ENCODE measurements at regions not wholly inside any gene's neighbourhood (a gene's known extent, or its start where the extent isn't known, plus 50 kb on each side); places are given as distances from the start of the nearest gene placed in this dataset.

DNA sequence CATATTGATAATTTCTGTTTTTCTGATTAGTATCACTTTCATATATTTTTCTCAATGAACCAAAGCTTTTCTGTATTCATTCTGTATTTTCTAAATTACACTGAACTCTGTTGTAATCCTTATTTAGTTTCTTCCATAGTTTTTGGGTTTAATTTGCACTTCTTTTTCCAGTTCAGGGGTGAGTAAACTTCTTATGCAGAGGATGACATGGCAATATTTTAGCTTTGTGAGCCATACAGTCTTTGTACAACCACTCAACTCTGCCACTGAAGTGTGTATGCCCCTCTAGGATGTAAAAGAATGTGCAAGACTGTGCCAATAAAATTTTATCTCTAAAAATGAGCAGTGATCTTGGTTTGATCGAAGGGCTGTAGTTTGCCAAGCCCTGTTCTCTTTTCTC is 239.0 kb upstream of the CITED2 start:
- DNase-seq = no peak

DNA sequence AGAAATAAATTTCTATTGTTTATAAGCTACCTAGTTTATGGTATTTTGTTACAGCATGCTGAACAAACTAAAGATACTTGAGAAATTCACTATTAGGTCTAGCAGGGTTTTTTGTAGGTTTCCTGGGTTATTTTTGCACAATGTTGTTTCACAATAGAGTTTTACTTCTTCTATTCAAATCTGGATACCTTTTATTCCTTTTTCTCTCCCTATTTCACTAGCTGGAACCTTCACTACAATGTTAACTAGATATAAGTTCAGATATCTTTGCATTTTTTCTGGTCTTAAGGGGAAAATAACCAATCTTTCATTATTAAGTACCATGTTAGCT is 237.7 kb upstream of the CITED2 start:
- no peak for DNase-seq

DNA sequence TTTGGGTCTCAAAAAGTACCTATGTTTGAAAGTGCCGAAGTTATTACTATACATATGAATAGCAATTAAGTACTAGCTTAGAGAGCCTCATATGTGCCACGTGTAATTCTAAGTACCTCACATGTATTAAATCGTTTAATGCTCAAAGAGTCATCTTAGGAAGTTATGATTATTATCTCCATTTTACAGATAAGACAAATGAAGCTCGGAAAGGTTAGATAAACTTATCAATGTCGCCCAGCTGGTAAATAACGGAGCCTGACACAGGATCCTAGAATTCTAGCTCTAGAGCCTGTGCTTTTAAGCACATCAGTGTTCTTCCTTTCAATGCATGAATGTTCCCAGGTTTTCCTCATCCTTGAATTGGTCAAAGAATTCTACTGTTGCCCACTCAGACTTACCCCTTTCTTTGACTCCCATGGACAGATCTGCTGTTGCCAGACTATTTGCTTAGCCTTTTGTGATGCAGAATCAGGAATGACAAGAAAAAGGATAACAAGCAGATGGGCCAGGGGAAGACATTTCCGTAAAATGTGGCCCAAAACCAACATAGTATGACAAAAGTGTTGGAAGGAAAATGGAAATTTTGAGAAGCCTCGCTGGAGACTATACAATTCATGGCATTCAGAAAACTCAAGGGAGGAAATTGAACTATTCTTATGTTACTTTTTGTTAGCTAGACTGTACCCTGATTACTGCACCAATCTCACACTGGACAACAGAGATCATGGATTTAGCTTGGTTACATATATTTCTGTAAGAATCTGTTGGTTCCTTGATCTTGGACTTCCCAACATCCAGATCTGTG is 237.1 kb upstream of the CITED2 start:
- no peak for DNase-seq

DNA sequence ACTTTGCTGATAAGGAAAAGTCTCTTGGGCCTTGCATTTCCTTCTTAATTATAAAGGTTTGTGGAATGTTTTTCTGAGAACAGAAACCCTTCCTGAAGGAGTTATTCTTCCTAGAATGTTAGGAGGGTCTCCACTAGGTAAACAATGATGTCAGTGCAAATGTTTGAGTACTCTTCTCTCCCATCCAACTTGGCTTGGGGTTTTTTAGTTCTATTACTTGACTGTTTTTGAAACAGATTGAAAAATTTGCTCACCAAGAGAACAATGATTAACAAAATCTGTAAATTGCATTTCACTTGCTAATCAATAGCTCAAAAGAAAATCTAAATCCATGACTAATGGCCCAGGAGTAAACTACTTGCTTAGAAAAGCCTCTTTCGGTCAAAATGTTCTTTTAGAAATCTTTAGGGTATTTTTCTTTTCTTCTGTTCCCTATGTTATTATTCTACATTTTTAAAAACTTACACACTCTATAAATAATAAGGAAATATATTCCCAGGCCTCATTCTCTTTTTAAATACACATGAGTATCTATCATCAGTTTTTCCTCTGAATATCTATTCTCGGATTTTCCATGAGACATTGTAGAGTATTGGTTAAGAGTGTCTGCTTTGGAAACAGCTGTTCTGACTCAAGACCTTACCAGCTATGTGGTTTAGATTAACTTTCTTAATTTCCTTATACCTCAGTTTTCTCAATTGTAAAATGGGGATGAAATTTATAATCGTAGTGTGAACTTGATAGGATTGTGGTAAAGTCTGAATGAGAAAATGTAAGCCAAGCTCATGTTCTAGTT is 234.2 kb upstream of the CITED2 start:
- DNase-seq = no peak

DNA sequence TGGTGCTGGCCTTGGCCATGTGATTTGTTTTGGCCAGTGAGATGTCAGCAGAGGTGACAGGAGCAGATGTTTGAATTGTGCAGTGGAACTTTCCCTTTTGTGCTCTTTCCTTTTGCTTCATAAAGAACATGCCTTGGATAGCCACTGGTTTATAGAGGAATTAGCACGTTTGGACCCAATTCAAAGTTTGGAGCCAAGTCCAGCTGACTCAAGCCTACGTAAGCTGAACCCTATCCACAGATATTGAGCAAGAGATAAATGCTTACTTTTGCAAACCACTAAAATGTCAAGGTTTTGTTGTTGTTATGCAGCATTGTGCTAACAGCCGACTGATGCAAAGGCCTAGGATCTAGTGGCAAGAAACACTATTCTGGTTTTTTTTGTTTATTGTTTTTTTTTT is 230.9 kb upstream of the CITED2 start:
- DNase-seq = no peak

DNA sequence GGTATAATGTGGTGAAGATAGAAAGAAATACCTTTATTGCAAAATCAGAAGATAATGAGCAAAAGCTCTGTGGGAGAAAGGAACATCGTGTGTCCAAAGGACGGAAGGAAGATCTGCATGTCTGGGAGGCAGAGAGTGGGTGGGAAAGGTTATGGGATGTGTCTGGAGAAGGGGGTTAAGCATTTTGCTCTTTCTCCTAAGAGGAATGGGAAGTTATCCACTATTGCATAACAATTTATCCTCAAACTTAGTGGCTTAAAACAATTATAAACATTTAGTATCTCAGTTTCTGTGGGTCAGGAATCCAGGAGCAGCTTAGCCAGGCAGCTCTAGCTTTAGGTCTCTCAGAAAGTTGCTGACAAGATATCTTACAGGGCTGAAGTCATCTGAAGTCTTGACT is 229.1 kb upstream of the CITED2 start:
- DNase-seq = no peak

DNA sequence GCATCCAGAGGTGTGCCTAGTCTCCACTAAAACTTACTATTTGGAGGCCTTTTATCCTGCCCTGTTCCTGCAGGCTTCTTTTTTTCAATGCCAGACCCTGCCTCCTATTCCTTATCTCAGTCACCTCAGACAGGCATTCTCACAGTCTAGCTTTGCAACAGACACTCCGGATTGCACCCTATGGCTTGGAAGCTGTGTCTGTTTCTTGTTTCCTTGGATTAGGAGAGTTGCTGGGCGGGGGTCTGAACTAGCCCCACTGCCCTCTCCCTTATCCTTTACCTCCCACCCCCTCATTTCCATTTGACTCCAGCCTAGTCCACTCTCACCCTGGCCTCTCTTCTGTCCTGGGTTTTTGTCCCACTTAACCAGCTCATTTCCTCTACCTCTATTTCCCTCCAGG is 228.1 kb upstream of the CITED2 start:
- DNase-seq = no peak

DNA sequence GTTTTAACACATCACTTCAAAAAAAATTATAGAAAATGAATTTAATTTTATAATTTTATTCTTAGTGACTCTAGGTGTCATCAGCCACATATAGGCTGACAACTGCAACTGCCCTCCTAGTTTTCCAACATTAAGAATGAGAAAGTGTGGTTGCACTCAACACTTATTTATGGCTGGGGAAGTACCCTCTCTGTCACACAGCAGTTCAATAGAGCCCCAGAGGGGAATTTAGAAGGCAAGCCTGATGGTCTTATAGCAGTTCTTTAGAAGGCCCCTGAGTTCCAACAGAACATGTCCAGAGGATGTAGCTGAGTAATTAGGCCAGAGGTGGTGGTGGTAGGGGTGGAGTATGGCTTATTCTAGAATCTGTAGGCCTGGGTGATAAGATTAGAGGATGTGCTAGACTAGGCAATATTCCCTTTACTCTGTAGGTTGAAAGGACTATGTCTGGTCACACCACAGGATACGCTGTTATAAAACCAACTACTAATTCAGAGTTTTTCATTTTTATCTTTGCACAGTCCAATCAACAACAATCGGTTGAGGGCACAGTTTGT is 226.5 kb upstream of the CITED2 start:
- DNase-seq = no peak

DNA sequence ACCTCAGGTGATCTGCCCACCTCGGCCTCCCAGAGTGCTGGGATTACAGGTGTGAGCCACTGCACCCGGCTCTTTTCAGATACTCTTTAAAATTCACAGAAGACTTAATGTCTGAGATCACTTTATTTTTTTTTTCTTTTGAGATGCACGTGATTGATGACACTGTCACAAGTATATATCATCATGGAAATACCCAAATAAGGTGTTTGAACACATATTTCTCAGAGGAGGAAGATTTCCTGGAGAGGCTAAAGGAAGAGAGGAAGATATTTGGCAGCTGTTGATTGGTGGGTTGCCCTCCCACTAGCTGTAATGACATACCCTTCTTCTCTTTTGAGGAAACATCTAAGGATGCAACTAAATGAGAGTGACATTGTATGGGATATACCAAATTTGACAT is 225.9 kb upstream of the CITED2 start:
- DNase-seq = no peak

DNA sequence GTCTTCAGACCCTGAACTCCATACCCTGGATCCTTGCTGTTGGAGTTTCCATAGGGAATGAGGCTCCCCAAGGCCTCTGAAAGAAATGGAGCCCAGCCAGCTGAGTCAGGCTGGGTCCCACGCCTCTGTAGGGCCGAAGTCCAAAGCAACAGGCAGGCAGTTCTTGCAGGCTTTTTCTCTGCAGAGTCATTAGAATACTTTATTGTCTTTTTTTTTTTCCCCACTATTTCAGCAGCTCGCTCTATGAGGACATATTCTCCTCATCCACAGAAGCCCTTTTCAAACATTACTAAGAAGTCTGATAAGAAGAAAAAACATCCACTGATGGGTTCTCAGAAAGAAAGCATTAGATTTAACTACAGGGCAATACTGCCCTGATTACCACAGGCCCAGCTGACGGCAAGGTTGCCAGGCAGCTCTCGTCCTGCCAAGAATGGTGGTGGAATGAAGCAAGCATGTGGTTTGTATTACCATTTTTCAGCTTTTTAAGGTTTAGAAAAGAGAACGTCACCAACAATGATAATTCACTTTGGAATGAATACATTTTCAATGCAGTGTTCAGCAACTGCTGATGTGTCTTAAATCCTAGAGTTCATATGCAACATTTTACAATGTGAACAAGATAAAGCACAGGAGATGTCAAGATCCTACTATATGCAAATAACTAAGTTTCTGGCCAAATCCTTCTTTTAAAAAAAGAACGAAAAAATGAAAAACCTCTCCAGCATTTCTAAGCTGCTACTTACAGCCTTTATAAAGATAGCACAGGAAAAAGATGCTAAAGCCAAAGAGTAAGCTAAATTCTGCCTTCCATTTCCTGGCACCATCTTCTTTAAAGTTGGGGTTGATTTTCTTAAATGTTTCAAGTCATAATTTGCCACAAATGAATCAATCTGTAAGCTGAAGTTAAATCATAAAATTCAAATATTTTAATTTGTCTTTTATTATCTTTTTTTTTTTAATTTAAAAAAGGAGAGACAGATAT is 223.6 kb upstream of the CITED2 start:
- no peak for DNase-seq

DNA sequence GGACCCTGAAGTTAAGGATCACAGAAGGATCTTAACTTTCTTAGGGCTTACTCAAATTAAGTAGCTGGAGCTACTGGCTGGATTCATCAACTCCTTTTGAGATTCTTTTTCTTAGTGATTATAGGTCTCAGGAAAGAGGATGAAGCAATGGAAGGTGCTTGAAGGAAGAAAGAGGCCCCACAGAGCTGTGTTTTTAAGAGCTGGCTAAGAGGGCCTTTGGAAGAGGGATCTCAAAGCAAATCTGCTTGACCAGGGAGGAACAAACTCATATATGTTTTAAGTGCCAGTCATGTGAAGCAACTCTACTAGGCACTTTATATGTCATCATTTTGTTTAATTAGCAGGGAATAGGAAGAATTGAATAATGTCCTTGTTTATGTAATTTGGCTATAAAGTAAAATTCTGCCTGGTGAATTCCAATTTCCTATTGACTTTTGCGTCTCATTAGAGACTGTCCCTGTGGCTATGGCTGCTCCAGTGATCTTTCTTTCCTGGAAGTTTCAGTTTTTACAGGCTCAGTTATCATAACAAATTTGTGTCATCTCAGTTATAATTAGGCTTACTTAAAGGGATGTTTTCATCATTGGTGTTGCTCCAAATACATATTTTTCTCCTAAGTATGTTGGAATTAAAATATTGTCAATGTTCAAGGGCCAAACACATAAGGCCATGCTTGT is 222.8 kb upstream of the CITED2 start:
- no peak for DNase-seq

DNA sequence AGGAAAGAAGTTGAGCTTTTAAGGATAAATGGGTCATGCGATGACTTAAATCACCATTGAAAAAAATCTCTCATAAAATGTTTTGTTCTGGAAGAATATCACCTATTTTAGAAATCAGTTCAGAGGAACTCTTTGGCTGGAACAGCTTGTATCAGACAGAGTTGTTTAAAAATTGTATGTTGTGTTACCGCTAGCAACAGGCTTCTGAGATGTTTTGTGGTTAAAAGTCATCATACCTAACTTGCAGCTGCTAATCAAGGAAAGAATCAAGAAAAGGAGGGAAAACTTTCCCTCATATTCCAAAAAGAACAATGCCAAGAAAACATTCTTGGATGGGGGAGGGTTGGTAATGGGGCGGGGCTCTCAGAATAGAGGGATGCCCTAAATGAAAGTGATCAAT is 220.7 kb upstream of the CITED2 start:
- no peak for DNase-seq

DNA sequence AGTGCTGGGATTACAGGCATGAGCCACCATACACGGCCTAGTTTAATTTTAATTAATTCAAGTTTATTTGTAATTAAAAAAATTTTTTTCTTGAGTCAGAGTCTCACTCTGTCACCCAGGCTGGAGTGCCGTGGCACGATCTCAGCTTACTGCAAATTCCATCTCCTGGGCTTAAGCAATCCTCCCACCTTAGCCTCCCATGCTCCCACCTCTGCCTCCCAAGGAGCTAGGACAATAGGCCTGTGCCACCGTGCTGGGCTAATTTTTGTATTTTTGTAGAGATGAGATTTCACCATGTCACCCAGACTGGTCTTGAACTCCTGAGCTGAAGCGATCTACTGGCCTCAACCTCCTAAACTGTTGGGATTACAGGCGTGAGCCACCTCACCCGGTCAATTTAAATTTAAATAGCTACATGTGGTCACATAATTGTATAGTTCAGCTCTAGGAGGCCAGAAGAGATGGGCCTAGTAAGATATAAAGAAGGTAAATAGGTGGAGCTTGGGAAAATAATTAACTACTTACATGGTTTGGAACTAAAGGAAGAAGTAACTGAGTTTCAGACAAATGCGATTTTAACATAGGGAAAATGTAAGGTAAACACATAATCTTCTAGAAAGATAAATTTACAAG is 220.0 kb upstream of the CITED2 start:
- no peak for DNase-seq

DNA sequence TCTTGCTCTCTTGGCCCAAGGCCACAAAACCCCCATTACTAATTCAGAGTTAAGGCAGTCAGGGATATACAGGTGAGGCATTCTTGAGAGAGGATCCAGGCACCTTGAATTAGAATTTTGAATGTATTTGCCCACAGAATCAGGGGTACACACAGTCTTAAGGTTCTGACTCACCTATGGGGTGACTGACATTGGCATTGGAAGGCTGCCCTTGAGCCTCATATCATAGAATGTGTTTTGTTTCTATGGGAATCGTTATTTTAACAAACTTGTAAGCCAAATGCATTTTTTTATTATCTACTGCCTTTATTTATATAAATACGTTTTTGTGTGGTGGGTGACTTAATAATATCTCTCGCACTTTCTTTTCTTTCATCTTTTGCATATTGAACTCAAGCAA is 218.6 kb upstream of the CITED2 start:
- DNase-seq = no peak

DNA sequence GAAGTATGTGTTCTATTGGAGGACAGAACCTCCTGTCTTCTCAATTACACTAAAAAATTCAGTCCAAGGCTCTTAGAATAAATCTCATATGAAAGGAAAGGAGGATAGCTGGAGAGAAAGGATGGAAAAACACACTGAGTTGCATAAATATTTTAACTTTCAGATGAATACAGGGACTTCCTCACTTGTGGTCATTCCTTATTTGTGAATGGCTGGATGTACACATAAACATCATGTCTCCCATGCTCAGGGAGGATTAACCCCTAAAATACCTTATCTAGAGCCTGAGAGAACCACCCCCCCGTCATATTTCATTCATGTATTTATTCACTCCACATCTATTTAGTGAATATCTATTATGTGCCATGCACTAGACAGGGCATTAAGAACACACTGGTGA is 217.6 kb upstream of the CITED2 start:
- DNase-seq = no peak

DNA sequence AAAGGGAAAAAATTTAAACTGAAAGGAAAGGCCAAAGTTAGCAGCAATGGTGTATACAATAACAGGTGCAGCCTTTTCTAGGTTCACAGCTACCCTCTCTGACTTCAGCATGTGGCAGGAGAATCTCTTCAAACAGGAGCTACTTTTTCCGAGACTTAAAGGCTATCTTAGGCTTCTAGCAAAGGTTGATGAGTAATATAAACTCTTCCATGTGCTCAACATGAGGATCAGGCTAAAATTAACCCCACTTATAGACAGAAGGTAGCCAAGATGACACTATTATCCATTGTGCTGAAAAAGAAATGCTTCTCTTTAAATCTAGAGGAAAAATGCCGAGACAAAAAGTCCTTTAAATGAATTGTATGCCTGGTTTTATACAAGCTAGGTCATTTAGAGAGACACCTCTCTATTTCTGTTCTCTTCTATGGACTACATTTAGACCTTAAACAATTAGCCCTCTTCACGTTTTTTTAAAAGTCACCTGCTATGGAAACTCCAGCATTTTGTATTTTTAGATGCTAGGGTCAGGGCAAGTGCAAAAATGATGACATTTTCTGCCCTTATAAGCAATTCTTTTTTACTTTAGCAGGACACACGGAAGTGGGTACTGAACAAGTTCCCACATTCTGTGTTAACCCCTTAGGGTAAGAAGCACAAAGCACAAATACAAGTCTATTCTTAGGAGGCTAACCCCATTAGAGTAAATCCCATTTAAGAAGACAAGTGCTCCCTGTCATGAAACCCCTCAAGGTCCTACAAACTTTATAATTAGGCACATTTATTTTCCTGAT is 216.8 kb upstream of the CITED2 start:
- no peak for DNase-seq

DNA sequence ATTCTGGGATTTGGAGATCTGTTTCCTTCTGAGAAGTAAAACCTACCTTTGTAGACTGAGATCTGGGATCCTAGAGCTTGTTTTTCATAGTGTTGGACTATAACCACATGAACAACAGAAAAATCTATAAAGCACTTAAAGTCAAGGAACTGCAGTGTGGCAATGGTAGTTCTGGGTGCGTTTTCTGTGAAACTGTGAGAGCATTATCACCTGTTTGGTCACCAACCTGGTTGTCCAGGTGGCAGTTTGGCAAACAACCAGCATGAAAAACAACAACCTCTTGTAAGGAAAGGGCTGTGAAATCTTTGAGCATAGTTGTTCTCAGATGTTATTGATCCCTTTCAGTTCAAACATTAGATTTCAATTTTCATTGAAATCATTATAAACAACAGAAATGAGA is 215.8 kb upstream of the CITED2 start:
- peak; percentile 2 for DNase-seq

DNA sequence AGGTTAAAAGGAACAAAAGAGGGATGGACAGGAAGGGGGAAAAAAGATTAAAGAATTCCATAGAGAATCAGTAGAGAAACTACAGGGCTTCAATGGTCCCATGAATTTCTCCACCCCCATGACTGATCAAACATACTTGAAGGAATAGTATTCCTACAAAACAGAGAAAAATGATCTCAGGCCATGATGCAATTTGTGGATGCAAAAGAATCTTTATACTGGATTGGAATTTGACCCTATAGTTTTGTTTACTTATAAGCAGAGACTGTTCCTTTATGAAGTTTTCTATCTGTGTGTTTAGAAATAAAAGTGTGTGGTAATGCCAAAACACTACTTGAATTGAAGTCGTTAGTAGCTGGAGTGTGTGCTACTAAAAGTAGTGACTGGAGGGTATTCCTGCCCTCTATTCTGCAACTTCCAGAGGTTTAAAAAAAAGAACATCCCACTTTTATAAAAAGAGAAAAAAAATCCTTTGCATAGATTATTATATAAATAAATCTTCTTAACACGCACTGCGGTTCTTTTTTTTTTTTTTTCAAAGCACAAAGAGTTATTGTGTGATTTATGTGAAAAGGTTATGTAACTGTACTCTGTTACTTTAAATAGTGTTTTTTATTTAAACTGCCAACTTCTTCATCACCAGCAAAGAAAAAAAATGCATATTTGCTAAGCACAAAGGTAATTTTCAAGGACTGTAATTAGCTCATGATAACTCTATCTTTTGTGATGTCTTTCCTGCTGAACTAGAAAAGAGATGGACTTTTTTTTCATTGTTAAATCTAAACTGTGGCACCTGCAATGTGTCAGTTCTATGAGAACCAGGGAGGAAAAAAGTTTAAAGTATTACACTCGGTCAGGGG is 214.5 kb upstream of the CITED2 start:
- no peak for DNase-seq

DNA sequence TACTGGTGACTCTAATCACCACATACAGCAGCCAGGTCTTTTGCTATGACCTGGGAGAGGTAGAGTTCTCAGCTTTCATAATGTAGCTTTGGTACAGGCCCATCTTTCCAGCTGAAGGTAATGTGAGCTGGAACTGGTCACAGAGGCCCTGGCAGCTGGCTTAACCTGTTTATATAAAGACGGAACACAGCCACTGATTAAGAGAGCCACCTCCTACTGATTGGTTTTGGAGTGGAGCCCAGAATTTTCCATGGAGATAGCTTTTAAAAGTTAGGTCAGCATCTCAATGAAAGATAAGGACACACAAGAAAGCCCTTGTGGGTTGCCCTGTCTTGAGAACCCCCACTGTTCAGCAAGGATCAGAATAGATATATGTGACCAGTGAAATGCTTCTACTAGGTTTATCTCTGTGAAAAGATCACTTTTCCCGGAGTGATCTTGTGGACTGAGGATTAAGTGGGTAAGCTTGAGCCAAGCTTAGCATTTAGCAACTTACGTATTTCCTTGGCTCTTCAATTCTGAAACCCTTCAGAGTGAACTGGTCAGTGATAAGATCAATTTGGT is 213.7 kb upstream of the CITED2 start:
- DNase-seq = peak; percentile 38

DNA sequence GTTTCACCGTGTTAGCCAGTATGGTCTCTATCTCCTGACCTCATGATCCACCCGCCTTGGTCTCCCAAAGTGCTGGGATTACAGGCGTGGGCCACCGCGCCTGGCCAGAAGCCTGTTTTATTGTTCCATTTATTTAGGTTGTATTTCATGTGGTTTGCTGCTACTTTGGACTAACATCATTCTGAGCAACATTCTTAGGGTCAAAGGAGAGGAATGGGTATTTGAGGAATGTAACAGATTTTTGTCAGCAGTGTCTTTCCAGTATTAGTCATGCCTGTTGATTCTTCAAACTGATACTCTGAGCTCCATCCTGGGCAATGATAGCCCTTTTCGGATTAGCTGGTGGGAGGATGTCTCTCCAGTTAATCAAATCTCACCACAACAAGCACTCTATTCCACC is 213.0 kb upstream of the CITED2 start:
- no peak for DNase-seq

Data from NCI-H2029 treated with DMSO at 0.1 percent for 48 hours (cell line).